ENCODE measurements at regions not wholly inside any gene's neighbourhood (a gene's known extent, or its start where the extent isn't known, plus 50 kb on each side); places are given as distances from the start of the nearest gene placed in this dataset.
"Not testable (repeated sequence)": the region's sequence is repeated elsewhere in the genome, so short reads cannot be mapped to it uniquely, and the experiment has no call there.

DNA sequence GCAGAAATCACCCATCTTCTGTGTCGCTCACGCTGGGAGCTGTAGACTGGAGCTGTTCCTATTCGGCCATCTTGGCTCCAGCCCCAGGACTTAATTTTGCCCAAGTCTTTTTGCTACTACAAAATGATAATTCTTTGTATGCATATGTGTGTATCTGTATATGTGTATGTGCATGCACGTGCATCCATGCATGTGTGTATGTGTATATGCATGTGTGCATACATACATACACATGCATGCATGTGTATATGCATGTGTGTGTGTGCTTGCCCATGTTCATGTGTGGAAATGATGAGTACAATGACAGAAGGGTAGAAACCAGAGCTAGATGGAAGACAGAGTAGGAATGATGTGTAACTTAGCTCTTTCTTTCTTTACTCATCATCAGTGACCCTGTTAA lies 497.9 kb upstream of the SPRED2 start:
- no peaks in the 10 kb centered on the region for H3K4me1 ChIP-seq (ENCODE audit: control insufficient read depth in 2 of 2, insufficient read depth in 2 of 2, low read length in 2 of 2)
- H3K27ac ChIP-seq (ENCODE audit: low read depth in 2 of 2, low read length in 2 of 2), result no peak overlapping the region
- H3K36me3 ChIP-seq (ENCODE audit: control insufficient read depth in 2 of 2, insufficient read depth in 2 of 2, low read length in 2 of 2), result no peaks in the 10 kb centered on the region
- H3K9ac ChIP-seq (ENCODE audit: low read depth in 1 of 2, low read length in 2 of 2), result no peak overlapping the region
- no peak overlapping the region for H3K4me3 ChIP-seq (ENCODE audit: low read length in 2 of 2)
- H3K27me3 ChIP-seq (ENCODE audit: control insufficient read depth in 2 of 2, insufficient read depth in 2 of 2, low read length in 2 of 2), result no peaks in the 10 kb centered on the region
- H3K9me3 ChIP-seq (ENCODE audit: control insufficient read depth in 2 of 2, low read length in 2 of 2), result no peaks in the 10 kb centered on the region

DNA sequence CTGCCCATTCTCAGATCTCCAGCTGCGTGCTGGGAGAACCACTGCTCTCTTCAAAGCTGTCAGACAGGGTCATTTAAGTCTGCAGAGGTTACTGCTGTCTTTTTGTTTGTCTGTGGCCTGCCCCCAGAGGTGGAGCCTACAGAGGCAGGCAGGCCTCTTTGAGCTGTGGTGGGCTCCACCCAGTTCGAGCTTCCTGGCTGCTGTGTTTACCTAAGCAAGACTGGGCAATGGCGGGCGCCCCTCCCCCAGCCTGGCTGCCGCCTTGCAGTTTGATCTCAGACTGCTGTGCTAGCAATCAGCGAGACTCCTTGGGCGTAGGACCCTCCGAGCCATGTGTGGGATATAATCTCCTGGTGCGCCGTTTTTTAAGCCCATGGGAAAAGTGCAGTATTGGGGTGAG lies 497.3 kb upstream of the SPRED2 start:
- H3K9ac ChIP-seq (ENCODE audit: low read depth in 1 of 2, low read length in 2 of 2); H3K36me3 ChIP-seq (ENCODE audit: control insufficient read depth in 2 of 2, insufficient read depth in 2 of 2, low read length in 2 of 2); H3K27me3 ChIP-seq (ENCODE audit: control insufficient read depth in 2 of 2, insufficient read depth in 2 of 2, low read length in 2 of 2); H3K4me3 ChIP-seq (ENCODE audit: low read length in 2 of 2); H3K9me3 ChIP-seq (ENCODE audit: control insufficient read depth in 2 of 2, low read length in 2 of 2); H3K4me1 ChIP-seq (ENCODE audit: control insufficient read depth in 2 of 2, insufficient read depth in 2 of 2, low read length in 2 of 2); H3K27ac ChIP-seq (ENCODE audit: low read depth in 2 of 2, low read length in 2 of 2): not testable (repeated sequence)

DNA sequence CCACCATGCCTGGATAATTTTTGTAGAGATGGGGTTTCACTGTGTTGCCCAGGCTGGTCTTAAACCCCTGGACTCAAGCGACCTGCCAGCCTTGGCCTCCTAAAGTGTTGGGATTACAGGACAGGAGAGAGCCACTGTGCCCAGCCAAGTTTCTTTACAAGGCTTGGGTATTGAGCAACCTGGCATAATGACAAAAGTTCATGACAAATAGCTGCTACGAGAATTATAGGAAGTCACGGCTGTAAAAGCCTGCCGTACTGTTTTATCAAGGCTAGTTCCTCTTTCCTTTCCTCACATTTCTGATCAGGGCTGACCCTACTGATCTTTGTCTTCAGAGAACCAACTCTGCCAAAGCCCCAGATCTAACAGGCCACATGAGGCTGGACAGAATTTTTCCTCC lies 490.4 kb upstream of the SPRED2 start:
- Histone ChIP-seq H3K9me3 (ENCODE audit: control insufficient read depth in 2 of 2, low read length in 2 of 2) (no peaks in the 10 kb centered on the region), H3K36me3 (ENCODE audit: control insufficient read depth in 2 of 2, insufficient read depth in 2 of 2, low read length in 2 of 2) (no peaks in the 10 kb centered on the region), H3K4me3 (ENCODE audit: low read length in 2 of 2) (no peak overlapping the region), H3K27me3 (ENCODE audit: control insufficient read depth in 2 of 2, insufficient read depth in 2 of 2, low read length in 2 of 2) (no peaks in the 10 kb centered on the region), H3K27ac (ENCODE audit: low read depth in 2 of 2, low read length in 2 of 2) (no peak overlapping the region), H3K4me1 (ENCODE audit: control insufficient read depth in 2 of 2, insufficient read depth in 2 of 2, low read length in 2 of 2) (peaks cover 0 to 3% of the 10 kb centered on the region in 2 donors), H3K9ac (ENCODE audit: low read depth in 1 of 2, low read length in 2 of 2) (no peak overlapping the region)

DNA sequence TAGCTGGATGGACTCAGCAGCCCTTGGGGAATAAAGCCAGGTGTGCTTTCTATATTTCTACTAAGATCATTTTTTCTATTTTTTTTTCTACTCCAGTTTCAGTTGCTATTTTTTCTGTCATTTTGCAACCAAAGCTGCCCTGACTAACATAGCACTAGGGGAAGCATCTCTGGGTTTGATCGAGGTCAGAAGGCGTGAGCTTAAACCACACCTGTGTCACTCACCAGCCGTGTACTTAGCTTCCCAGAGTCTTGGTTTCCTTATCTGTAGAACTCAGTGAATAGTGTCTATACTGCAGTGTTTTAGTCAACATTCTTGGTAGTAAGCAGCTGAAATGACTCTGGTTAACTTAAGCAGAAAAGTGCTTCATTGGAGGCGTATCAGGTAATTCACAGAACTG lies 489.6 kb upstream of the SPRED2 start:
- Histone ChIP-seq H3K9ac (ENCODE audit: low read depth in 1 of 2, low read length in 2 of 2) (no peak overlapping the region), H3K27ac (ENCODE audit: low read depth in 2 of 2, low read length in 2 of 2) (no peak overlapping the region), H3K27me3 (ENCODE audit: control insufficient read depth in 2 of 2, insufficient read depth in 2 of 2, low read length in 2 of 2) (no peaks in the 10 kb centered on the region)

DNA sequence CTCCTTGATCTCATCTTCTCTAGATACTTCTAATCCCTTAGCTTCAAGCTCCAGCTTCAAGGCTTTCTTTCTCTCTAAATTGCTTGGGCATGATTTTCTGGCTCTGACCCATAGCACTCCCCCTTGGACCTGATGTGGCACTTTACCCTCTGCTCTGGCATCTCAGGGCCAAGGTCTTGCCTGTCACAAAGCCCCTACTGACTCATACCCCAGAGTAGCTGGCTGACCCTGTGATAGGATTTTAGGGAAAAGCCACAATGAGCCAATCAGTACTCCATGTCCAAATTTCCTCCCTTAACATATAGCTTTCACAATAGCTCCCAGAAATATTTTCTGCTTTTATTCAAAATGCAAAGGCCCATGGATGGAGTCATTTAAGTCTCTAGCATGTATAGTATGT lies 488.7 kb upstream of the SPRED2 start:
- H3K36me3 ChIP-seq (ENCODE audit: control insufficient read depth in 2 of 2, insufficient read depth in 2 of 2, low read length in 2 of 2), result no peaks in the 10 kb centered on the region
- no peak overlapping the region for H3K27ac ChIP-seq (ENCODE audit: low read depth in 2 of 2, low read length in 2 of 2)
- H3K9ac ChIP-seq (ENCODE audit: low read depth in 1 of 2, low read length in 2 of 2), result no peak overlapping the region
- H3K4me1 ChIP-seq (ENCODE audit: control insufficient read depth in 2 of 2, insufficient read depth in 2 of 2, low read length in 2 of 2), result peaks cover 0 to 3% of the 10 kb centered on the region in 2 donors
- H3K9me3 ChIP-seq (ENCODE audit: control insufficient read depth in 2 of 2, low read length in 2 of 2), result no peaks in the 10 kb centered on the region
- H3K27me3 ChIP-seq (ENCODE audit: control insufficient read depth in 2 of 2, insufficient read depth in 2 of 2, low read length in 2 of 2), result no peaks in the 10 kb centered on the region
- no peak overlapping the region for H3K4me3 ChIP-seq (ENCODE audit: low read length in 2 of 2)

More for the DNA sequence above, 489.6 kb upstream of the SPRED2 start:
- no peaks in the 10 kb centered on the region for H3K9me3 ChIP-seq (ENCODE audit: control insufficient read depth in 2 of 2, low read length in 2 of 2)
- H3K4me3 ChIP-seq (ENCODE audit: low read length in 2 of 2), result no peak overlapping the region
- no peaks in the 10 kb centered on the region for H3K36me3 ChIP-seq (ENCODE audit: control insufficient read depth in 2 of 2, insufficient read depth in 2 of 2, low read length in 2 of 2)
- H3K4me1 ChIP-seq (ENCODE audit: control insufficient read depth in 2 of 2, insufficient read depth in 2 of 2, low read length in 2 of 2), result peaks cover 0 to 3% of the 10 kb centered on the region in 2 donors

DNA sequence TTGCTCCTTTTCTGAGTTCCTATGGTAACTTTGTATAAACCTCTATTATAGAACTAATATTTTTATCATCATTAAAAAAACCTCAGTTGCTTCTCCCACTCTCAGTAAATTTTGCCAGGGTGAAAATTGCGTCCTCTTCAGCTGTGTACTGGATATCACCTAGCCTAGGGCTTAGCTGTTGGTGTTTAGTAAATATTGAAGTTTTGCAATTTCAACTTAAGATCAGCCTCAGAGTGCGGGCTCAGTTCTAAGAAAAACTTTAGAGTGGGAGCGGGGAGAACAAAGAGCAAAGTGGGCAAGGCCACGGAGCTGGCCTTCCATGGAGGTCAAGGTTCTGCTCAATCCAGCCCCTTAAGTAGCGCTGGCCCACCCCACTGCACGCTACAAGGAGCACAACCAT lies 488.3 kb upstream of the SPRED2 start:
- Histone ChIP-seq H3K4me3 (ENCODE audit: low read length in 2 of 2) (no peak overlapping the region), H3K27me3 (ENCODE audit: control insufficient read depth in 2 of 2, insufficient read depth in 2 of 2, low read length in 2 of 2) (no peaks in the 10 kb centered on the region), H3K9me3 (ENCODE audit: control insufficient read depth in 2 of 2, low read length in 2 of 2) (no peaks in the 10 kb centered on the region), H3K27ac (ENCODE audit: low read depth in 2 of 2, low read length in 2 of 2) (no peak overlapping the region), H3K9ac (ENCODE audit: low read depth in 1 of 2, low read length in 2 of 2) (no peak overlapping the region), H3K4me1 (ENCODE audit: control insufficient read depth in 2 of 2, insufficient read depth in 2 of 2, low read length in 2 of 2) (peaks cover 0 to 3% of the 10 kb centered on the region in 2 donors), H3K36me3 (ENCODE audit: control insufficient read depth in 2 of 2, insufficient read depth in 2 of 2, low read length in 2 of 2) (no peaks in the 10 kb centered on the region)

DNA sequence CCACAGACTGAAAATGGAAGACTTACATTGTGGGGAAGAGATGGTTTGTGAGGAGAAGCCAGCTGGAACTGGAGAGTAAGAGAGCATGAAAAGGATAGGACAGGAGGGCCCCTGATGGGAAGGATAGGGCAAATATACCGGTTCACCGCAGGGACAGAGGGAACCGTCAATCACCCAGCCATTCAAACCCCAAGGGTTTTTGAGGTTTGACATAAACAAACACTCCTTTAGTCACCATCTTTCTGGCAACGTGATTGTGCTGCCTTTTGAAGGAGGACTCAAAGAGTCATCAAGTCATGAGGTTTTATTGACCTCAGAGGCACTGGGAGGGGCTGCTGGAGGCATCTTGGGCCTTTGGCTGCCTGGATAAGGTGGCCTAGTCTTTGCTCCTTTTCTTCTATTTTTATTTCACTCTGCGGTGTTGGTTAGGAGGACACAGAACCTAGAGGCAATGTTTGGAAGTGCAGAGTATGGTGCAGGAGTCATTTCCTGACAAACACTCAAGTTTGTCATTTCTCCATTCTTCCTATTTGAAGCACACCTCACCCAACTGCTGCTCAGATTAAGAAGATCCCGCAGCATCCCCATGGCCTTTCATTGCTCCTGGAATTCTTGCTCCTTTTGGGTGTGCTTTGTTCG lies 487.3 kb upstream of the SPRED2 start:
- H3K4me1 ChIP-seq (ENCODE audit: control insufficient read depth in 2 of 2, insufficient read depth in 2 of 2, low read length in 2 of 2), result peaks cover 0 to 3% of the 10 kb centered on the region in 2 donors
- no peaks in the 10 kb centered on the region for H3K9me3 ChIP-seq (ENCODE audit: control insufficient read depth in 2 of 2, low read length in 2 of 2)
- no peaks in the 10 kb centered on the region for H3K36me3 ChIP-seq (ENCODE audit: control insufficient read depth in 2 of 2, insufficient read depth in 2 of 2, low read length in 2 of 2)
- H3K4me3 ChIP-seq (ENCODE audit: low read length in 2 of 2), result no peak overlapping the region
- H3K27me3 ChIP-seq (ENCODE audit: control insufficient read depth in 2 of 2, insufficient read depth in 2 of 2, low read length in 2 of 2), result no peaks in the 10 kb centered on the region
- no peak overlapping the region for H3K27ac ChIP-seq (ENCODE audit: low read depth in 2 of 2, low read length in 2 of 2)
- no peak overlapping the region for H3K9ac ChIP-seq (ENCODE audit: low read depth in 1 of 2, low read length in 2 of 2)

DNA sequence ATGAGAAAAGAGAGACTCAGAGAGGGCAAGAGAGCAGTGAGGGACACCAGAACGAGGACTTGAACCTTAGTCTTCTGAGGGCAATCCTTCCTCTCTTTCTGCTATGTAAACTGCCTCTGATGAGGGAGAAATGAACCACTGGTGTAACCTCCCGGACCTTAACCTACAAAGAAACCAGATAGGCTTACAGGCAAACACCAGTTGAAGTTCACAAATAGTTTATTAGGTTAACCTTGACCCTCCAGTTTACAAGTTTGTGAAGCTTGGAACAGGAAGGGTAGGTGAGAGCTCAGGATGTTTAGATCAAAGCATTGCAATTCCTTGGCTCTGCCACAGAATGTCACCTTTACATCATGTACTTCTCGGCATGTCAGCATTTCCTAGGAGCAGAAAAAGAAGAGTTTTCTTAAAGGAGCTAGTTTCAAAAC lies 486.4 kb upstream of the SPRED2 start:
- Histone ChIP-seq H3K4me1 (ENCODE audit: control insufficient read depth in 2 of 2, insufficient read depth in 2 of 2, low read length in 2 of 2) (peaks cover 0 to 3% of the 10 kb centered on the region in 2 donors), H3K27me3 (ENCODE audit: control insufficient read depth in 2 of 2, insufficient read depth in 2 of 2, low read length in 2 of 2) (no peaks in the 10 kb centered on the region), H3K27ac (ENCODE audit: low read depth in 2 of 2, low read length in 2 of 2) (no peak overlapping the region), H3K9me3 (ENCODE audit: control insufficient read depth in 2 of 2, low read length in 2 of 2) (no peaks in the 10 kb centered on the region), H3K36me3 (ENCODE audit: control insufficient read depth in 2 of 2, insufficient read depth in 2 of 2, low read length in 2 of 2) (no peaks in the 10 kb centered on the region), H3K4me3 (ENCODE audit: low read length in 2 of 2) (no peak overlapping the region), H3K9ac (ENCODE audit: low read depth in 1 of 2, low read length in 2 of 2) (no peak overlapping the region)

DNA sequence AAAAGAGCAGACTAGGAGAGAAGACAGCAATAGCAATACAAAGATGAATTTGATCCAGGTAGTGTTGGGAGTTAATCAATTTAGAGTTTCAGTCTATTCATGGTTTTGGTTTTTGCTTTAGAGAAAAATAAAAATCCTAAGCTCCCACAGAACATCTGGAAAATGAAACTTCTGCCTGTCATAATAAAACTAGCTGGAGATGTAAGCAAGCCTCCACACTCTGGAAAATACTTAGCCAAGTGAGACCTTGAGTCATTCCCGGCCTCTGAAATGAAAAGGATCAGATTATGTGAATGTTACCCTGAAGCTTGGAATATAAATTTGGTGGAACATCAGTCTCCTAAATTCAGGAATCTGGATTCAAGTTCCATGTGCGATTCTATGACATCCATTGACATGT lies 485.6 kb upstream of the SPRED2 start:
- Histone ChIP-seq H3K27me3 (ENCODE audit: control insufficient read depth in 2 of 2, insufficient read depth in 2 of 2, low read length in 2 of 2) (no peaks in the 10 kb centered on the region), H3K27ac (ENCODE audit: low read depth in 2 of 2, low read length in 2 of 2) (no peak overlapping the region), H3K4me1 (ENCODE audit: control insufficient read depth in 2 of 2, insufficient read depth in 2 of 2, low read length in 2 of 2) (peaks cover 0 to 3% of the 10 kb centered on the region in 2 donors)

DNA sequence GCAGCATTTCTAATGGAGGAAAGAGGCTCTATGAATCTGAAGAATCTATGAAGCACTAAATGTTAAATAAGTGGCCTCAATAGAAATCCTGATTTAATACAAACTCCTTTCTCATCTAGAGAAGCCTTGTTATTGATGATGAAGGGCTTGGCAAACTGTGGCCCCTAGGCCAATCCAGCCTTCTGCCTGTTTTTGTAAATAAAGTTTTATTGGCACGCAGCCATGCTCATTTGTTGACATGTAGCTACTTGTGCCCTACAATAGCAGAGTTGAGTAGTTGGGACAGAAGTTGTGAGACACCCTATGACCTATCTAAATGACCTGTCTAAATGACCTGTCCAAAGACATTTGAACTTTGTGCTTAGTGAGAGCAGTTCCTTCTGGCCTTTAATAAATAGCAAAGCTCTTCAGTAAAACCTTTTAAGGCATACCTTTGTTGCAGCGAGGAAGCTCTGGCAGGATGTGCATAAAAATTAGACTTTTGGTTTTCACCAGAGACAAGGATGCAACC lies 484.4 kb upstream of the SPRED2 start:
- Histone ChIP-seq H3K4me3 (ENCODE audit: low read length in 2 of 2) (no peak overlapping the region), H3K27ac (ENCODE audit: low read depth in 2 of 2, low read length in 2 of 2) (no peak overlapping the region), H3K4me1 (ENCODE audit: control insufficient read depth in 2 of 2, insufficient read depth in 2 of 2, low read length in 2 of 2) (no peaks in the 10 kb centered on the region)

More for the DNA sequence above, 485.6 kb upstream of the SPRED2 start:
- no peaks in the 10 kb centered on the region for H3K9me3 ChIP-seq (ENCODE audit: control insufficient read depth in 2 of 2, low read length in 2 of 2)
- no peak overlapping the region for H3K9ac ChIP-seq (ENCODE audit: low read depth in 1 of 2, low read length in 2 of 2)
- H3K36me3 ChIP-seq (ENCODE audit: control insufficient read depth in 2 of 2, insufficient read depth in 2 of 2, low read length in 2 of 2), result no peaks in the 10 kb centered on the region
- H3K4me3 ChIP-seq (ENCODE audit: low read length in 2 of 2), result no peak overlapping the region

More for the DNA sequence above, 484.4 kb upstream of the SPRED2 start:
- Histone ChIP-seq H3K36me3 (ENCODE audit: control insufficient read depth in 2 of 2, insufficient read depth in 2 of 2, low read length in 2 of 2) (no peaks in the 10 kb centered on the region), H3K27me3 (ENCODE audit: control insufficient read depth in 2 of 2, insufficient read depth in 2 of 2, low read length in 2 of 2) (no peaks in the 10 kb centered on the region), H3K9ac (ENCODE audit: low read depth in 1 of 2, low read length in 2 of 2) (no peak overlapping the region), H3K9me3 (ENCODE audit: control insufficient read depth in 2 of 2, low read length in 2 of 2) (no peaks in the 10 kb centered on the region)

Measured in mucosa of rectum (tissue), 2 donors.